HepG2 (cell line): ENCODE measurements at regions not wholly inside any gene's neighbourhood (a gene's known extent, or its start where the extent isn't known, plus 50 kb on each side); places are given as distances from the start of the nearest gene placed in this dataset.

ENCODE experiments used
- ATAC-seq: fragments of 200-7000 bp; cut with Tn5 transposase; 3 replicates; pipeline ENCODE4 v1.9.1; 2020; ENCODE audit warnings: mild to moderate bottlenecking, moderate library complexity
- BruUV-seq: library from RNA; stranded (reverse); fragments of 400-500 nt; replicated peaks from 2 replicates; lab custom pipeline; 2021; lab: Mats Ljungman, UMichigan
- CTCF ChIA-PET: fragments of 300-600 bp; formaldehyde crosslinking; extraction: SDS; loops from one replicate; lab custom pipeline; 2021; ENCODE audit warnings: low total read pairs, inconsistent platforms, low intra/inter-chr PET ratio; lab: Yijun Ruan, JAX
- POLR2A ChIA-PET: fragments of 350-600 bp; sonication (Branson Sonifier 250); formaldehyde crosslinking; loops from one replicate; lab custom pipeline; 2020; ENCODE audit warnings: antibody characterized with exemption, inconsistent platforms; lab: Yijun Ruan, JAX
- DNase-seq: peaks from one replicate; pipeline ENCODE4 v3.0.0-alpha.2; 2015; ENCODE audit warnings: low spot score
- FAIRE-seq: peaks from 3 replicates; lab custom pipeline; 2011; peaks lifted over from hg19 to GRCh38; lab: Jason Lieb, UNC
- H2AFZ ChIP-seq: one replicate; pipeline ENCODE4 v1.6.1; 2011; ENCODE audit warnings: low read length, inconsistent platforms
- H3K27ac ChIP-seq: fragments of 300-600 bp; 3 replicates; pipeline ENCODE4 v1.8.0; 2011; ENCODE audit warnings: mixed run types, mild to moderate bottlenecking, mixed read lengths, low read length, inconsistent platforms; ENCODE audit not compliant: insufficient read depth; ENCODE audit errors: extremely low read length
- H3K27me3 ChIP-seq, 2 experiments: fragments of 200-600 bp in 1 of 2; 2 replicates in 1 of 2; 3 replicates in 1 of 2; pipeline versions ENCODE4 v1.6.0 to v1.8.0; 2011; ENCODE audit warnings: low read length in 2 of 2, mild to moderate bottlenecking in 2 of 2, moderate library complexity in 2 of 2, inconsistent platforms in 1 of 2; ENCODE audit not compliant: insufficient read depth in 2 of 2, control insufficient read depth in 1 of 2
- H3K36me3 ChIP-seq, 2 experiments: fragments of 200-600 bp in 1 of 2; replicated peaks in 1 of 2; 2 replicates in 1 of 2; 3 replicates in 1 of 2; pipeline versions ENCODE4 v1.5.1 to v1.8.0; 2011; ENCODE audit warnings: low read length in 2 of 2, inconsistent platforms in 1 of 2; ENCODE audit not compliant: insufficient read depth in 2 of 2, control insufficient read depth in 1 of 2
- H3K4me1 ChIP-seq: 2 replicates; pipeline ENCODE4 v1.5.1; 2012; ENCODE audit warnings: low read length, inconsistent platforms; ENCODE audit not compliant: insufficient read depth
- H3K4me2 ChIP-seq: 2 replicates; pipeline ENCODE4 v1.6.0; 2011; ENCODE audit warnings: low read depth, low read length, inconsistent platforms
- H3K4me3 ChIP-seq, 3 experiments: fragments of 200-600 bp in 1 of 3; sonication (generic), shearing (Covaris generic) in 1 of 3; replicated peaks in 1 of 3; 2 replicates each; pipeline ENCODE4 v1.5.1; 2011 to 2016; ENCODE audit warnings: low read length in 3 of 3, inconsistent platforms in 2 of 3, low read depth in 2 of 3, mild to moderate bottlenecking in 2 of 3, control low read depth in 1 of 3, mixed read lengths in 1 of 3; ENCODE audit not compliant: insufficient read depth in 1 of 3
- H3K79me2 ChIP-seq: one replicate; pipeline ENCODE4 v1.6.1; 2011; ENCODE audit warnings: low read length, inconsistent platforms; ENCODE audit not compliant: insufficient read depth
- H3K9ac ChIP-seq: 2 replicates; pipeline ENCODE4 v1.6.0; 2011; ENCODE audit warnings: mild to moderate bottlenecking, low read depth, low read length, inconsistent platforms; ENCODE audit not compliant: insufficient read depth
- H3K9me3 ChIP-seq: 2 replicates; pipeline ENCODE4 v1.5.1; 2012; ENCODE audit warnings: mild to moderate bottlenecking, low read length
- H4K20me1 ChIP-seq: 2 replicates; pipeline ENCODE4 v1.6.0; 2011; ENCODE audit warnings: inconsistent platforms, mild to moderate bottlenecking, low read length, moderate library complexity; ENCODE audit not compliant: insufficient read depth
- HNF4A ChIP-seq: sonication (generic); formaldehyde crosslinking; IDR thresholded peaks from 2 replicates; pipeline ENCODE4 v1.4.0; 2020; ENCODE audit warnings: missing genetic modification reagents
- KDM2A ChIP-seq: sonication (generic); formaldehyde crosslinking; IDR thresholded peaks from 2 replicates; pipeline ENCODE4 v1.4.0; 2020; ENCODE audit warnings: low read depth, missing genetic modification reagents, borderline replicate concordance
- KDM6A ChIP-seq: IDR thresholded peaks from 2 replicates; pipeline ENCODE4 v1.6.1; 2016; ENCODE audit warnings: low read depth
- MAZ ChIP-seq, 2 experiments: sonication (generic) in 1 of 2; formaldehyde crosslinking in 1 of 2; IDR thresholded peaks; 2 replicates each; pipeline versions ENCODE4 v1.5.0 to v1.6.1; 2012 to 2020; ENCODE audit warnings: low read depth in 2 of 2, mild to moderate bottlenecking in 2 of 2, borderline replicate concordance in 1 of 2, improper control_type of control experiment in 1 of 2, low read length in 1 of 2, missing genetic modification reagents in 1 of 2, moderate library complexity in 1 of 2
- MTA3 ChIP-seq: sonication (generic); formaldehyde crosslinking; IDR thresholded peaks from 2 replicates; pipeline ENCODE4 v1.4.0; 2020; ENCODE audit warnings: missing genetic modification reagents
- POGZ ChIP-seq: sonication (generic); formaldehyde crosslinking; IDR thresholded peaks from 2 replicates; pipeline ENCODE4 v1.4.0; 2020; ENCODE audit warnings: mild to moderate bottlenecking, missing genetic modification reagents
- PTBP1 ChIP-seq: fragments of 200-400 bp; formaldehyde crosslinking; IDR thresholded peaks from 2 replicates; pipeline ENCODE4 v1.6.1; 2018; ENCODE audit warnings: low read length, low read depth; ENCODE audit not compliant: poor library complexity, severe bottlenecking
- RBFOX2 ChIP-seq: fragments of 200-400 bp; formaldehyde crosslinking; IDR thresholded peaks from 2 replicates; pipeline ENCODE4 v1.6.1; 2017; ENCODE audit warnings: low read depth, mild to moderate bottlenecking, low read length
- SAFB2 ChIP-seq: sonication (generic); formaldehyde crosslinking; IDR thresholded peaks from 2 replicates; pipeline ENCODE4 v1.5.1; 2020; ENCODE audit warnings: missing genetic modification reagents, low read depth, mild to moderate bottlenecking, borderline replicate concordance
- TARDBP ChIP-seq: sonication (generic); formaldehyde crosslinking; IDR thresholded peaks from 2 replicates; pipeline ENCODE4 v1.8.0; 2022; ENCODE audit warnings: mild to moderate bottlenecking, missing genetic modification reagents
- ZC3H13 ChIP-seq: sonication (generic); formaldehyde crosslinking; IDR thresholded peaks from 2 replicates; pipeline ENCODE4 v1.8.1; 2023; ENCODE audit warnings: mild to moderate bottlenecking, missing genetic modification reagents, moderate library complexity
- ZFYVE20 ChIP-seq: sonication (generic); formaldehyde crosslinking; IDR thresholded peaks from 2 replicates; pipeline ENCODE4 v1.8.0; 2023; ENCODE audit warnings: low read depth, mild to moderate bottlenecking, moderate library complexity, missing genetic modification reagents, borderline replicate concordance
- ZNF879 ChIP-seq: sonication (generic); formaldehyde crosslinking; IDR thresholded peaks from 2 replicates; pipeline ENCODE4 v1.8.1; 2023; ENCODE audit warnings: missing genetic modification reagents
- WGBS: methylation state at CpG from one replicate; pipeline ENCODE4 v1.1.6; 2017; ENCODE audit warnings: low lambda C conversion rate; 5-methylcytosine and 5-hydroxymethylcytosine counted together
- in situ Hi-C: cut with HindIII; loops from 2 replicates; pipeline ENCODE4 v1.10.0; 2017; ENCODE audit warnings: low pct_unique_long_range_greater_than_20kb; ENCODE audit not compliant: extremely low pct_ligation_motif_present
- intact Hi-C: fragments of 100-400 bp; cut with micrococcal nuclease; formaldehyde crosslinking; loops from one replicate; pipeline ENCODE4 v1.10.0; 2022; ENCODE audit not compliant: unreplicated experiment
- TF ChIP-seq, protein P1 (sequence below): sonication (generic); formaldehyde crosslinking; IDR thresholded peaks from 2 replicates; pipeline ENCODE4 v1.4.0; 2020; ENCODE audit warnings: mild to moderate bottlenecking, missing genetic modification reagents
- TF ChIP-seq, protein P2 (sequence below): sonication (generic); formaldehyde crosslinking; IDR thresholded peaks from 2 replicates; pipeline ENCODE4 v1.4.0; 2020; ENCODE audit warnings: mild to moderate bottlenecking, low read depth, missing genetic modification reagents
- TF ChIP-seq, protein P3 (sequence below): sonication (generic); formaldehyde crosslinking; IDR thresholded peaks from 2 replicates; pipeline ENCODE4 v1.4.0; 2020; ENCODE audit warnings: missing genetic modification reagents, mild to moderate bottlenecking, borderline replicate concordance

DNA sequence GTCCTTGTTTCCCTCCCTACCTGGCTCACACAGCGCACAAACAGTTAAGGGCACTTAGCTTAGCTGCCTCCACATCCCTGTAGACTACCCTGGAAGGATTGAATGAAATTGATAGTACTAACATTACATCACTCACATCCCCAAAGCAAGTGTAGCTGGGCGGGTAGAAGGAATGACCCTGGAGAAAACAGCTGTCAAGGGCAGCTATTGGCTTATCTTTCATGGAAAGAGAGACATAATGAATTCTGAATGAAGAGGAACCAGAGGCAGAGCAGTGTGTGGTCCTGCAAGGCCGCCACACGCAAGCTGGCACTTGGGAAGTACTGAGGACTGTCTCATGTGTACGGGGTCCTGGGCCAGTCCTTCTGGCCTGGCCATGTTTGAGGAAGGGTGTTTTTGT, 369.6 kb upstream of the RGMA start:
- no peak for FAIRE-seq
- ATAC-seq, result no peak
- Histone ChIP-seq H3K9me3 (no peaks in the 10 kb centered on the region), H3K4me2 (no peak overlapping the region), H3K4me3 (no peak overlapping the region), H3K79me2 (no peaks in the 10 kb centered on the region), H3K9ac (no peak overlapping the region), H3K4me1 (no peaks in the 10 kb centered on the region), H3K27ac (no peak overlapping the region), H2AFZ (no peak overlapping the region), H3K27me3 (no peaks in the 10 kb centered on the region), H3K36me3 (no peaks in the 10 kb centered on the region), H4K20me1 (no peaks in the 10 kb centered on the region)
- DNase-seq, result no peak
- POLR2A ChIA-PET, result no interaction called here
- BruUV-seq, result no TSS peak
- 12% methylated on average over 5 of the region's 5 CpGs for WGBS
- in situ Hi-C loops (no loop called here), intact Hi-C loops (no loop called here)
- CTCF ChIA-PET, result no interaction called here
- TF ChIP-seq MTA3 (CRISPR knock-in tag) (no peak), MAZ (IDR thresholded peaks at IDR 0.05; ENCODE audit: borderline replicate concordance, low read depth, low read length) (no peak), MAZ (CRISPR knock-in tag; IDR thresholded peaks at IDR 0.05; ENCODE audit: low read depth) (no peak), ZFYVE20 (CRISPR knock-in tag) (no peak), KDM2A (no peak), RBFOX2 (no peak), KDM6A (CRISPR knock-in tag) (no peak), SAFB2 (CRISPR knock-in tag) (no peak), HNF4A (CRISPR knock-in tag) (no peak), POGZ (CRISPR knock-in tag) (no peak), ZC3H13 (CRISPR knock-in tag) (no peak), TARDBP (CRISPR knock-in tag) (no peak), ZNF879 (no peak), PTBP1 (no peak)
- TF ChIP-seq, protein P1, sequence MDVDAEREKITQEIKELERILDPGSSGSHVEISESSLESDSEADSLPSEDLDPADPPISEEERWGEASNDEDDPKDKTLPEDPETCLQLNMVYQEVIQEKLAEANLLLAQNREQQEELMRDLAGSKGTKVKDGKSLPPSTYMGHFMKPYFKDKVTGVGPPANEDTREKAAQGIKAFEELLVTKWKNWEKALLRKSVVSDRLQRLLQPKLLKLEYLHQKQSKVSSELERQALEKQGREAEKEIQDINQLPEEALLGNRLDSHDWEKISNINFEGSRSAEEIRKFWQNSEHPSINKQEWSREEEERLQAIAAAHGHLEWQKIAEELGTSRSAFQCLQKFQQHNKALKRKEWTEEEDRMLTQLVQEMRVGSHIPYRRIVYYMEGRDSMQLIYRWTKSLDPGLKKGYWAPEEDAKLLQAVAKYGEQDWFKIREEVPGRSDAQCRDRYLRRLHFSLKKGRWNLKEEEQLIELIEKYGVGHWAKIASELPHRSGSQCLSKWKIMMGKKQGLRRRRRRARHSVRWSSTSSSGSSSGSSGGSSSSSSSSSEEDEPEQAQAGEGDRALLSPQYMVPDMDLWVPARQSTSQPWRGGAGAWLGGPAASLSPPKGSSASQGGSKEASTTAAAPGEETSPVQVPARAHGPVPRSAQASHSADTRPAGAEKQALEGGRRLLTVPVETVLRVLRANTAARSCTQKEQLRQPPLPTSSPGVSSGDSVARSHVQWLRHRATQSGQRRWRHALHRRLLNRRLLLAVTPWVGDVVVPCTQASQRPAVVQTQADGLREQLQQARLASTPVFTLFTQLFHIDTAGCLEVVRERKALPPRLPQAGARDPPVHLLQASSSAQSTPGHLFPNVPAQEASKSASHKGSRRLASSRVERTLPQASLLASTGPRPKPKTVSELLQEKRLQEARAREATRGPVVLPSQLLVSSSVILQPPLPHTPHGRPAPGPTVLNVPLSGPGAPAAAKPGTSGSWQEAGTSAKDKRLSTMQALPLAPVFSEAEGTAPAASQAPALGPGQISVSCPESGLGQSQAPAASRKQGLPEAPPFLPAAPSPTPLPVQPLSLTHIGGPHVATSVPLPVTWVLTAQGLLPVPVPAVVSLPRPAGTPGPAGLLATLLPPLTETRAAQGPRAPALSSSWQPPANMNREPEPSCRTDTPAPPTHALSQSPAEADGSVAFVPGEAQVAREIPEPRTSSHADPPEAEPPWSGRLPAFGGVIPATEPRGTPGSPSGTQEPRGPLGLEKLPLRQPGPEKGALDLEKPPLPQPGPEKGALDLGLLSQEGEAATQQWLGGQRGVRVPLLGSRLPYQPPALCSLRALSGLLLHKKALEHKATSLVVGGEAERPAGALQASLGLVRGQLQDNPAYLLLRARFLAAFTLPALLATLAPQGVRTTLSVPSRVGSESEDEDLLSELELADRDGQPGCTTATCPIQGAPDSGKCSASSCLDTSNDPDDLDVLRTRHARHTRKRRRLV, result no peak
- TF ChIP-seq, protein P2, sequence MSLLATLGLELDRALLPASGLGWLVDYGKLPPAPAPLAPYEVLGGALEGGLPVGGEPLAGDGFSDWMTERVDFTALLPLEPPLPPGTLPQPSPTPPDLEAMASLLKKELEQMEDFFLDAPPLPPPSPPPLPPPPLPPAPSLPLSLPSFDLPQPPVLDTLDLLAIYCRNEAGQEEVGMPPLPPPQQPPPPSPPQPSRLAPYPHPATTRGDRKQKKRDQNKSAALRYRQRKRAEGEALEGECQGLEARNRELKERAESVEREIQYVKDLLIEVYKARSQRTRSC (CRISPR knock-in tag), result no peak
- TF ChIP-seq, protein P3, sequence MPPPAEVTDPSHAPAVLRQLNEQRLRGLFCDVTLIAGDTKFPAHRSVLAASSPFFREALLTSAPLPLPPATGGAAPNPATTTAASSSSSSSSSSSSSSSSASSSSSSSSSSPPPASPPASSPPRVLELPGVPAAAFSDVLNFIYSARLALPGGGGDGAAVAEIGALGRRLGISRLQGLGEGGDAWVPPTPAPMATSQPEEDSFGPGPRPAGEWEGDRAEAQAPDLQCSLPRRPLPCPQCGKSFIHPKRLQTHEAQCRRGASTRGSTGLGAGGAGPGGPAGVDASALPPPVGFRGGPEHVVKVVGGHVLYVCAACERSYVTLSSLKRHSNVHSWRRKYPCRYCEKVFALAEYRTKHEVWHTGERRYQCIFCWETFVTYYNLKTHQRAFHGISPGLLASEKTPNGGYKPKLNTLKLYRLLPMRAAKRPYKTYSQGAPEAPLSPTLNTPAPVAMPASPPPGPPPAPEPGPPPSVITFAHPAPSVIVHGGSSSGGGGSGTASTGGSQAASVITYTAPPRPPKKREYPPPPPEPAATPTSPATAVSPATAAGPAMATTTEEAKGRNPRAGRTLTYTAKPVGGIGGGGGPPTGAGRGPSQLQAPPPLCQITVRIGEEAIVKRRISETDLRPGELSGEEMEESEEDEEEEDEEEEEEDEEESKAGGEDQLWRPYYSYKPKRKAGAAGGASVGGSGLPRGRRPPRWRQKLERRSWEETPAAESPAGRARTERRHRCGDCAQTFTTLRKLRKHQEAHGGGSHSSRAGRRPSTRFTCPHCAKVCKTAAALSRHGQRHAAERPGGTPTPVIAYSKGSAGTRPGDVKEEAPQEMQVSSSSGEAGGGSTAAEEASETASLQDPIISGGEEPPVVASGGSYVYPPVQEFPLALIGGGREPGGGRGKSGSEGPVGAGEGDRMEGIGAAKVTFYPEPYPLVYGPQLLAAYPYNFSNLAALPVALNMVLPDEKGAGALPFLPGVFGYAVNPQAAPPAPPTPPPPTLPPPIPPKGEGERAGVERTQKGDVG (CRISPR knock-in tag), result no peak
